ENCODE measurements at regions not wholly inside any gene's neighbourhood (a gene's known extent, or its start where the extent isn't known, plus 50 kb on each side); places are given as distances from the start of the nearest gene placed in this dataset.

GRCh38 chr2:196356332-196356731 lies 185.0 kb upstream of the STK17B start:
- Mint-ChIP-seq H3K4me3 (ENCODE audit: unreplicated experiment) (no peak overlapping the region), H3K36me3 (ENCODE audit: low read depth, unreplicated experiment) (peaks cover 27% of the 10 kb centered on the region), H3K4me1 (ENCODE audit: unreplicated experiment) (peaks cover 13% of the 10 kb centered on the region), H3K27ac (ENCODE audit: unreplicated experiment) (no peak overlapping the region), H3K27me3 (ENCODE audit: unreplicated experiment) (peaks cover 2% of the 10 kb centered on the region), H3K9me3 (ENCODE audit: unreplicated experiment) (peaks cover 5% of the 10 kb centered on the region)
- no peak for TF ChIP-seq CTCF (IDR thresholded peaks at IDR 0.05; ENCODE audit: unreplicated experiment)
- DNase-seq (ENCODE audit: low spot score) = no peak

GRCh38 chr2:196360650-196361049 lies 189.3 kb upstream of the STK17B start:
- no peak overlapping the region for H3K27ac Mint-ChIP-seq (ENCODE audit: unreplicated experiment)
- peaks cover 4% of the 10 kb centered on the region for H3K36me3 Mint-ChIP-seq (ENCODE audit: low read depth, unreplicated experiment)
- peak overlapping the region; percentile 75 for H3K4me3 Mint-ChIP-seq (ENCODE audit: unreplicated experiment)
- DNase-seq (ENCODE audit: low spot score) = no peak
- peaks cover 4% of the 10 kb centered on the region for H3K27me3 Mint-ChIP-seq (ENCODE audit: unreplicated experiment)
- no peaks in the 10 kb centered on the region for H3K9me3 Mint-ChIP-seq (ENCODE audit: unreplicated experiment)
- TF ChIP-seq CTCF (IDR thresholded peaks at IDR 0.05; ENCODE audit: unreplicated experiment) = no peak
- peaks cover 46% of the 10 kb centered on the region for H3K4me1 Mint-ChIP-seq (ENCODE audit: unreplicated experiment)

- Mint-ChIP-seq H3K9me3 (ENCODE audit: unreplicated experiment) (no peaks in the 10 kb centered on the region), H3K27ac (ENCODE audit: unreplicated experiment) (peak overlapping the region; percentile 80), H3K27me3 (ENCODE audit: unreplicated experiment) (peaks cover 4% of the 10 kb centered on the region), H3K4me3 (ENCODE audit: unreplicated experiment) (peak overlapping the region; percentile 88), H3K4me1 (ENCODE audit: unreplicated experiment) (peaks cover 55% of the 10 kb centered on the region), H3K36me3 (ENCODE audit: low read depth, unreplicated experiment) (peaks cover 4% of the 10 kb centered on the region)
- DNase-seq (ENCODE audit: low spot score) = peak; percentile 35
- no peak for TF ChIP-seq CTCF (IDR thresholded peaks at IDR 0.05; ENCODE audit: unreplicated experiment)
Observed at GRCh38 chr2:196361606-196362326, 190.4 kb upstream of the STK17B start.

- no peak for DNase-seq (ENCODE audit: low spot score)
- Mint-ChIP-seq H3K27me3 (ENCODE audit: unreplicated experiment) (peaks cover 4% of the 10 kb centered on the region), H3K9me3 (ENCODE audit: unreplicated experiment) (peaks cover 1% of the 10 kb centered on the region), H3K36me3 (ENCODE audit: low read depth, unreplicated experiment) (no peaks in the 10 kb centered on the region), H3K27ac (ENCODE audit: unreplicated experiment) (no peak overlapping the region), H3K4me3 (ENCODE audit: unreplicated experiment) (no peak overlapping the region), H3K4me1 (ENCODE audit: unreplicated experiment) (peaks cover 53% of the 10 kb centered on the region)
- TF ChIP-seq CTCF (IDR thresholded peaks at IDR 0.05; ENCODE audit: unreplicated experiment) = no peak
Observed at GRCh38 chr2:196362973-196363549, 191.7 kb upstream of the STK17B start.

- TF ChIP-seq CTCF (IDR thresholded peaks at IDR 0.05; ENCODE audit: unreplicated experiment) = no peak
- peaks cover 53% of the 10 kb centered on the region for H3K4me1 Mint-ChIP-seq (ENCODE audit: unreplicated experiment)
- H3K9me3 Mint-ChIP-seq (ENCODE audit: unreplicated experiment) = peaks cover 6% of the 10 kb centered on the region
- H3K27ac Mint-ChIP-seq (ENCODE audit: unreplicated experiment) = peak overlapping the region; percentile 95
- no peaks in the 10 kb centered on the region for H3K36me3 Mint-ChIP-seq (ENCODE audit: low read depth, unreplicated experiment)
- H3K4me3 Mint-ChIP-seq (ENCODE audit: unreplicated experiment) = no peak overlapping the region
- H3K27me3 Mint-ChIP-seq (ENCODE audit: unreplicated experiment) = peaks cover 5% of the 10 kb centered on the region
- DNase-seq (ENCODE audit: low spot score) = no peak
Observed at GRCh38 chr2:196365145-196365544, 193.8 kb upstream of the STK17B start.

All from endothelial cell (in vitro differentiated cells).